K562 (cell line): ENCODE measurements at regions not wholly inside any gene's neighbourhood (a gene's known extent, or its start where the extent isn't known, plus 50 kb on each side); places are given as distances from the start of the nearest gene placed in this dataset.

ENCODE experiments used
- ATAC-seq: fragments of 200-7000 bp; cut with Tn5 transposase; 3 replicates; pipeline ENCODE4 v1.9.1; 2020; ENCODE audit warnings: moderate library complexity
- BruUV-seq: library from RNA; stranded (reverse); fragments of 400-500 nt; replicated peaks from 2 replicates; lab custom pipeline; 2021; lab: Mats Ljungman, UMichigan
- CTCF ChIA-PET: fragments of 300-600 bp; formaldehyde crosslinking; extraction: SDS; loops from one replicate; lab custom pipeline; 2021; ENCODE audit warnings: low intra/inter-chr PET ratio; lab: Yijun Ruan, JAX
- POLR2A ChIA-PET: fragments of 300-600, 350-650 bp; sonication (Branson Sonifier 250); formaldehyde crosslinking; extraction: SDS; loops from one replicate; lab custom pipeline; 2021; ENCODE audit warnings: antibody characterized with exemption, inconsistent platforms; lab: Yijun Ruan, JAX
- DNase-seq, 4 experiments: peaks; one replicate each; pipeline versions ENCODE4 v3.0.0 to v3.0.0-alpha.2; 2011 to 2018; ENCODE audit warnings: low spot score in 3 of 4, mixed read lengths in 3 of 4; ENCODE audit errors: extremely low read depth in 1 of 4
- FAIRE-seq: peaks from 2 replicates; lab custom pipeline; 2011; peaks lifted over from hg19 to GRCh38; lab: Jason Lieb, UNC
- H2AFZ ChIP-seq: 2 replicates; pipeline ENCODE4 v1.6.0; 2011; ENCODE audit warnings: low read depth, low read length, control low read depth, inconsistent platforms
- H3K27ac ChIP-seq: fragments of 200-600 bp; 3 replicates; pipeline ENCODE4 v1.8.0; 2011; ENCODE audit warnings: low read depth, mild to moderate bottlenecking, control low read depth, inconsistent platforms, low read length, moderate library complexity, mixed read lengths; ENCODE audit errors: extremely low read depth
- H3K27me3 ChIP-seq, 2 experiments: fragments of 300-600 bp in 1 of 2; 2 replicates in 1 of 2; 3 replicates in 1 of 2; pipeline versions ENCODE4 v1.6.0 to v1.8.0; 2011; ENCODE audit warnings: inconsistent platforms in 2 of 2, low read length in 2 of 2, mild to moderate bottlenecking in 1 of 2, mixed read lengths in 1 of 2, moderate library complexity in 1 of 2; ENCODE audit not compliant: control insufficient read depth in 2 of 2, insufficient read depth in 2 of 2
- H3K36me3 ChIP-seq: fragments of 300-600 bp; 3 replicates; pipeline ENCODE4 v1.8.0; 2011; ENCODE audit warnings: mild to moderate bottlenecking, low read length, inconsistent platforms; ENCODE audit not compliant: control insufficient read depth, insufficient read depth
- H3K4me1 ChIP-seq, 2 experiments: fragments of 200-600 bp in 1 of 2; replicated peaks in 1 of 2; 2 replicates in 1 of 2; 3 replicates in 1 of 2; pipeline versions ENCODE4 v1.5.1 to v1.8.0; 2011; ENCODE audit warnings: inconsistent platforms in 2 of 2, low read length in 2 of 2, mild to moderate bottlenecking in 1 of 2, mixed read lengths in 1 of 2, moderate library complexity in 1 of 2; ENCODE audit not compliant: control insufficient read depth in 2 of 2, insufficient read depth in 2 of 2
- H3K4me2 ChIP-seq: 2 replicates; pipeline ENCODE4 v1.6.1; 2011; ENCODE audit warnings: low read length, control low read depth, inconsistent platforms, mixed read lengths; ENCODE audit not compliant: insufficient read depth
- H3K4me3 ChIP-seq: fragments of 200-600 bp; sonication (generic), shearing (Covaris generic); 2 replicates; pipeline ENCODE4 v1.5.1; 2016; ENCODE audit warnings: control low read depth, inconsistent platforms
- H3K79me2 ChIP-seq: fragments of 200-600 bp; 3 replicates; pipeline ENCODE4 v1.8.0; 2011; ENCODE audit warnings: low read length, inconsistent platforms; ENCODE audit not compliant: control insufficient read depth, insufficient read depth
- H3K9ac ChIP-seq, 2 experiments: 2 replicates each; pipeline versions ENCODE4 v1.6.0 to v1.6.1; 2011; ENCODE audit warnings: low read depth in 2 of 2, low read length in 2 of 2, control low read depth in 1 of 2, inconsistent platforms in 1 of 2, mild to moderate bottlenecking in 1 of 2, mixed read lengths in 1 of 2; ENCODE audit not compliant: insufficient read depth in 1 of 2
- H3K9me1 ChIP-seq: one replicate; pipeline ENCODE4 v1.6.0; 2011; ENCODE audit warnings: inconsistent platforms, mild to moderate bottlenecking, low read length, moderate library complexity; ENCODE audit not compliant: control insufficient read depth, insufficient read depth
- H3K9me3 ChIP-seq: replicated peaks from 2 replicates; pipeline ENCODE4 v1.5.1; 2011; ENCODE audit warnings: low read depth, low read length, inconsistent platforms; ENCODE audit not compliant: control insufficient read depth, insufficient read depth
- H4K20me1 ChIP-seq: replicated peaks from 2 replicates; pipeline ENCODE4 v1.6.1; 2011; ENCODE audit warnings: low read length, inconsistent platforms, mixed read lengths; ENCODE audit not compliant: control insufficient read depth, insufficient read depth
- CBX2 ChIP-seq: fragments of 200-600 bp; sonication (generic); IDR thresholded peaks from one replicate; pipeline ENCODE4 v1.6.1; 2012; ENCODE audit warnings: mild to moderate bottlenecking, low read length, inconsistent platforms; ENCODE audit not compliant: insufficient read depth, poor library complexity, severe bottlenecking
- CBX5 ChIP-seq: IDR thresholded peaks from 2 replicates; pipeline ENCODE4 v1.6.1; 2014; ENCODE audit warnings: low read depth, borderline replicate concordance
- CEBPG ChIP-seq, 3 experiments: fragments of 200-800 bp in 1 of 3; sonication (Bioruptor generic) in 1 of 3; sonication (generic) in 1 of 3; formaldehyde crosslinking in 1 of 3; IDR thresholded peaks in 2 of 3; conservative IDR thresholded peaks in 1 of 3; 2 replicates each; pipeline versions ENCODE4 v1.6.1 to v1.8.0; 2016 to 2022; ENCODE audit warnings: missing compliant biosample characterization in 2 of 3, missing genetic modification characterization in 2 of 3, mild to moderate bottlenecking in 1 of 3, missing genetic modification reagents in 1 of 3
- IRF2 ChIP-seq: sonication (generic); formaldehyde crosslinking; IDR thresholded peaks from 2 replicates; pipeline ENCODE4 v1.8.1; 2022; ENCODE audit warnings: mild to moderate bottlenecking, missing genetic modification reagents
- KLF10 ChIP-seq: fragments of 250-450 bp; sonication (Bioruptor Pico); IDR thresholded peaks from 2 replicates; pipeline ENCODE4 v1.6.1; 2021; ENCODE audit warnings: matching md5 sums
- POLR2A ChIP-seq: fragments of 450-650 bp; conservative IDR thresholded peaks from 2 replicates; pipeline ENCODE4 v1.6.1; 2016
- PYGO2 ChIP-seq: fragments of 450-650 bp; IDR thresholded peaks from 2 replicates; pipeline ENCODE4 v1.6.1; 2016; ENCODE audit warnings: mild to moderate bottlenecking, missing genetic modification characterization, moderate library complexity, missing compliant biosample characterization
- SMARCA4 ChIP-seq: fragments of 450-650 bp; IDR thresholded peaks from 2 replicates; pipeline ENCODE4 v1.6.1; 2016
- TRIM24 ChIP-seq, 2 experiments: fragments of 450-650 bp; IDR thresholded peaks; 2 replicates each; pipeline ENCODE4 v1.6.1; 2016
- YY1 ChIP-seq, 3 experiments: IDR thresholded peaks; 2 replicates each; pipeline ENCODE4 v1.6.1; 2011; ENCODE audit warnings: low read length in 2 of 3, mild to moderate bottlenecking in 2 of 3, moderate library complexity in 2 of 3, borderline replicate concordance in 1 of 3, control low read depth in 1 of 3, low read depth in 1 of 3; ENCODE audit not compliant: insufficient read depth in 3 of 3, insufficient replicate concordance in 2 of 3, control insufficient read depth in 1 of 3, insufficient read length in 1 of 3; ENCODE audit errors: extremely low read depth in 1 of 3
- ZNF644 ChIP-seq: fragments of 200-800 bp; sonication (Bioruptor generic); IDR thresholded peaks from 2 replicates; pipeline ENCODE4 v1.6.1; 2016; ENCODE audit warnings: low read depth, missing genetic modification characterization, missing compliant biosample characterization
- WGBS: fragments of 100-300 bp; shearing (Covaris generic); methylation state at CpG from one replicate; pipeline ENCODE4 v1.1.6; 2016; ENCODE audit warnings: low coverage, mixed read lengths; ENCODE audit not compliant: insufficient coverage; ENCODE audit errors: missing lambda C conversion rate; 5-methylcytosine and 5-hydroxymethylcytosine counted together
- in situ Hi-C: fragments of 300-500 bp; cut with MboI; formaldehyde crosslinking; loops from 4 replicates; pipeline ENCODE4 v1.15.0; 2018; ENCODE audit warnings: inconsistent platforms, mixed read lengths
- intact Hi-C: fragments of 100-400 bp; cut with micrococcal nuclease; formaldehyde crosslinking; loops from 2 replicates; pipeline ENCODE4 v1.14.2; 2022
- TF ChIP-seq, protein P1 (sequence below): sonication (generic); formaldehyde crosslinking; IDR thresholded peaks from 2 replicates; pipeline ENCODE4 v1.9.0; 2022; ENCODE audit warnings: mild to moderate bottlenecking, missing genetic modification reagents
- TF ChIP-seq, protein P2 (sequence below): fragments of 450-650 bp; IDR thresholded peaks from 2 replicates; pipeline ENCODE4 v1.6.1; 2016

DNA sequence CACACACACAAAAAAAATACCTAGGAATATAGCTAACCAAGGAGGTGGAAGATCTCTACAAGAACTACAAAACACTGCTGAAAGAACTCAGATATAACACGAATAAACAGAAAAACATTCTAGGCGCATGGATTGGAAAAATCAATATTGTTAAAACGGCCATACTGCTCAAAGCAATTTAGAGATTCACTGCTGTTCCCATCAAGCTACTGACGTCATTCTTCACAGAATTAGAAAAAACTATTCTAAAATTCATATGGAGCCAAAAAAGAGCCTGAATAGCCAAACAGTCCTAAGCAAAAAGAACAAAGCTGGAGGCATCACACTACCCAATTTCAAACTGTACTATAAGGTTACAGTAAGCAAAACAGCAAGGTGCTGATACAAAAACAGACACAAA, 390.2 kb downstream of the IDS start (continued):
- TF ChIP-seq YY1 (IDR thresholded peaks at IDR 0.05; ENCODE audit: borderline replicate concordance in 1 of 3, control insufficient read depth in 1 of 3, extremely low read depth in 1 of 3, insufficient read depth in 3 of 3, insufficient read length in 1 of 3, insufficient replicate concordance in 2 of 3, low read depth in 1 of 3, low read length in 2 of 3) = no peak

DNA sequence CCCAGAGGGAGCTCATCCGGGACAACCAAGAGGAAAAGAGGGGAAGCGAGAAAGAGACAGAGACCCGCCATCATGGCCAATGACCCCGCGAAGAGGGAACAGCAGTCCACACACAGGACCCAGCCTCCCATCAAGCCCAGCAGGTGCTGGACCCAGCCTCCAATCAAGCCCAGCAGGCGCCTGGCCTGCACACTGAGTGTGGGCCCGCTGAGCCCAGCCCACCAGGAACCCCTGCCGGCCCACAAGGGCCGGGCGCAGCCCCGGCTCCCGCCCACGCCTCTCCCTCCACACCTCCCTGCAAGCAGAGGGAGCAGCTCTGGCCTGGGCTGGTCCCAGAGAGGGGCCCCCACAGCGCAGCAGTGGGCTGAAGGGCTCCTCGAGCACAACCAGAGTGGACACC, 391.1 kb downstream of the IDS start:
- ATAC-seq = no peak
- Histone ChIP-seq H3K9me3 (no peaks in the 10 kb centered on the region), H3K9ac (no peak overlapping the region), H3K4me1 (no peaks in the 10 kb centered on the region), H4K20me1 (no peaks in the 10 kb centered on the region), H3K4me3 (no peak overlapping the region), H3K79me2 (no peaks in the 10 kb centered on the region), H3K36me3 (no peaks in the 10 kb centered on the region), H3K4me2 (no peak overlapping the region), H3K27ac (no peak overlapping the region), H3K9me1 (no peaks in the 10 kb centered on the region), H2AFZ (no peak overlapping the region), H3K27me3 (no peaks in the 10 kb centered on the region)
- FAIRE-seq = no peak
- POLR2A ChIA-PET = interaction anchor here (0.7 kb wide), 1 partner anchor 53 kb away, joined by 3 read pairs; no protein-coding TSS in a partner anchor
- CTCF ChIA-PET = no interaction called here
- in situ Hi-C loops = no loop called here
- intact Hi-C loops = no loop called here
- BruUV-seq = no TSS peak
- no peak for TF ChIP-seq POLR2A
- TF ChIP-seq CBX2 = no peak
- DNase-seq = no peak
- WGBS = 0% methylated on average over 3 of the region's 15 CpGs

DNA sequence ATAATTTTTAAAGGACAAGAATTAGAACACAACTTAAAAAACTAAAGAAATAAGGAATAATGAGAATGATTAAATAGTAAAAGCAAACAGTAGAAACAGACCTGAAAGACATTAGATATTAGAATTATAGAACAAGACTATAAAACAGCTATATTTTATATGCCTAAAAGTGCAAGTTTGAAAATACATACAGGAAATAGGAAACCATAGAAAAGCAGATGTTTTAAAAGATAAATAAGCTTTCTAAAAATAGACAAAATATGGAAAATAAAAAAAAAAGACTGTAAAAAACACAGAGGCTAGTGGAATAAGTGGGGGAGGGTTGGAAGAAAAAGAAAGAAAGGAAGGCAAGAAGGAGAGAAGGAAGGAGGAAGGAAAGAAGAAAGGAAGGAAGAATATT, 407.3 kb downstream of the IDS start:
- ChIA-PET POLR2A (no interaction called here), CTCF (no interaction called here)
- Histone ChIP-seq H3K36me3 (no peaks in the 10 kb centered on the region), H2AFZ (no peak overlapping the region), H3K9me1 (no peaks in the 10 kb centered on the region), H3K4me3 (no peak overlapping the region), H3K27ac (no peak overlapping the region), H3K4me1 (no peaks in the 10 kb centered on the region), H4K20me1 (no peaks in the 10 kb centered on the region), H3K79me2 (no peaks in the 10 kb centered on the region), H3K9me3 (no peaks in the 10 kb centered on the region), H3K4me2 (no peak overlapping the region), H3K27me3 (no peaks in the 10 kb centered on the region), H3K9ac (no peak overlapping the region)
- FAIRE-seq = no peak
- no peak for ATAC-seq
- in situ Hi-C loops (no loop called here), intact Hi-C loops (no loop called here)
- no peak for DNase-seq
- BruUV-seq = no TSS peak
- TF ChIP-seq KLF10 (no peak), PYGO2 (no peak), CEBPG (CRISPR knock-in tag; IDR thresholded peaks at IDR 0.05) (no peak), CEBPG (tag; conservative IDR thresholded peaks at IDR 0.05 in 1 of 2, IDR thresholded peaks at IDR 0.05 in 1 of 2) (no peak), ZNF644 (tag) (no peak), IRF2 (CRISPR knock-in tag) (no peak), CBX5 (no peak), TRIM24 (IDR thresholded peaks at IDR 0.05) (no peak), SMARCA4 (no peak)
- TF ChIP-seq, protein P1, sequence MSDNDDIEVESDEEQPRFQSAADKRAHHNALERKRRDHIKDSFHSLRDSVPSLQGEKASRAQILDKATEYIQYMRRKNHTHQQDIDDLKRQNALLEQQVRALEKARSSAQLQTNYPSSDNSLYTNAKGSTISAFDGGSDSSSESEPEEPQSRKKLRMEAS (CRISPR knock-in tag) = no peak
- TF ChIP-seq, protein P2, sequence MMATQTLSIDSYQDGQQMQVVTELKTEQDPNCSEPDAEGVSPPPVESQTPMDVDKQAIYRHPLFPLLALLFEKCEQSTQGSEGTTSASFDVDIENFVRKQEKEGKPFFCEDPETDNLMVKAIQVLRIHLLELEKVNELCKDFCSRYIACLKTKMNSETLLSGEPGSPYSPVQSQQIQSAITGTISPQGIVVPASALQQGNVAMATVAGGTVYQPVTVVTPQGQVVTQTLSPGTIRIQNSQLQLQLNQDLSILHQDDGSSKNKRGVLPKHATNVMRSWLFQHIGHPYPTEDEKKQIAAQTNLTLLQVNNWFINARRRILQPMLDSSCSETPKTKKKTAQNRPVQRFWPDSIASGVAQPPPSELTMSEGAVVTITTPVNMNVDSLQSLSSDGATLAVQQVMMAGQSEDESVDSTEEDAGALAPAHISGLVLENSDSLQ = no peak
